ENCODE measurements at regions not wholly inside any gene's neighbourhood (a gene's known extent, or its start where the extent isn't known, plus 50 kb on each side); places are given as distances from the start of the nearest gene placed in this dataset.

DNA sequence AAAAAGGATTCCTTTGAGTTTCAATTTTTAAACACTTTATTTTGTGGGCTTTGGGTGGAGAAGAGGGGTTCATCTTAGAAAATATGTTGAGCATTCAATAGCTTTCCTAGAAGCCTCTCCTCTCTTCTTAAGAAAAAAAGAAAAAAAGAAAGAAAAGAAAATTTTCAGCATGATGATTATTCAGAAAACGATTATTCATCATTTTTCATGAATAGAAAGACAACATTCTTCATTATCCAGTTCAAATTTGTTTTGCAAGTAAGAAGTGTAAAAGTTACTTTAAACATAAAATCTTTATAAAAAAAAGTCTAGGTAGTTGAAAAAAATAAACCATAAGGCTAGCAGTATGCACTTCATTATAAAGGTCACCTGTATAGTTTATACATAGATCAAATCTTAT lies 636.5 kb downstream of the IRX1 start:
- TF ChIP-seq, protein P1, sequence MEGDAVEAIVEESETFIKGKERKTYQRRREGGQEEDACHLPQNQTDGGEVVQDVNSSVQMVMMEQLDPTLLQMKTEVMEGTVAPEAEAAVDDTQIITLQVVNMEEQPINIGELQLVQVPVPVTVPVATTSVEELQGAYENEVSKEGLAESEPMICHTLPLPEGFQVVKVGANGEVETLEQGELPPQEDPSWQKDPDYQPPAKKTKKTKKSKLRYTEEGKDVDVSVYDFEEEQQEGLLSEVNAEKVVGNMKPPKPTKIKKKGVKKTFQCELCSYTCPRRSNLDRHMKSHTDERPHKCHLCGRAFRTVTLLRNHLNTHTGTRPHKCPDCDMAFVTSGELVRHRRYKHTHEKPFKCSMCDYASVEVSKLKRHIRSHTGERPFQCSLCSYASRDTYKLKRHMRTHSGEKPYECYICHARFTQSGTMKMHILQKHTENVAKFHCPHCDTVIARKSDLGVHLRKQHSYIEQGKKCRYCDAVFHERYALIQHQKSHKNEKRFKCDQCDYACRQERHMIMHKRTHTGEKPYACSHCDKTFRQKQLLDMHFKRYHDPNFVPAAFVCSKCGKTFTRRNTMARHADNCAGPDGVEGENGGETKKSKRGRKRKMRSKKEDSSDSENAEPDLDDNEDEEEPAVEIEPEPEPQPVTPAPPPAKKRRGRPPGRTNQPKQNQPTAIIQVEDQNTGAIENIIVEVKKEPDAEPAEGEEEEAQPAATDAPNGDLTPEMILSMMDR (conservative IDR thresholded peaks at IDR 0.05; ENCODE audit: low read length): no peak
- no peak for TF ChIP-seq EZH2phosphoT487 (IDR thresholded peaks at IDR 0.05; ENCODE audit: borderline replicate concordance, low read depth, low read length)

Measured in OCI-LY7 (cell line).